Mesenchymal stem cell (in vitro differentiated cells and primary cell): ENCODE measurements at regions not wholly inside any gene's neighbourhood (a gene's known extent, or its start where the extent isn't known, plus 50 kb on each side); places are given as distances from the start of the nearest gene placed in this dataset.
A peak's percentile ranks its signal among the peaks of the same experiment; 100 is the strongest.

Experiments
- DNase-seq: peaks from one replicate; pipeline ENCODE4 v3.0.0-alpha.2; 2013
- H2AFZ ChIP-seq: one replicate; pipeline ENCODE4 v1.6.1; 2013; ENCODE audit warnings: low read depth, mild to moderate bottlenecking, control low read depth, inconsistent platforms, low read length, moderate library complexity
- H2AK5ac ChIP-seq: 2 replicates; pipeline ENCODE4 v1.6.1; 2013; ENCODE audit warnings: low read length, moderate library complexity, mild to moderate bottlenecking, inconsistent platforms; ENCODE audit not compliant: severe bottlenecking
- H2BK120ac ChIP-seq: one replicate; pipeline ENCODE4 v1.6.1; 2013; ENCODE audit warnings: low read depth, mild to moderate bottlenecking, inconsistent platforms, low read length, moderate library complexity
- H2BK12ac ChIP-seq, 2 experiments: one replicate each; pipeline ENCODE4 v1.6.1; 2013; ENCODE audit warnings: inconsistent platforms in 2 of 2, low read length in 2 of 2, mild to moderate bottlenecking in 2 of 2, moderate library complexity in 2 of 2, control low read depth in 1 of 2
- H2BK15ac ChIP-seq: one replicate; pipeline ENCODE4 v1.6.1; 2013; ENCODE audit warnings: mild to moderate bottlenecking, low read depth, inconsistent platforms; ENCODE audit not compliant: poor library complexity, severe bottlenecking
- H2BK5ac ChIP-seq: 2 replicates; pipeline ENCODE4 v1.6.1; 2013; ENCODE audit warnings: low read depth, mild to moderate bottlenecking, low read length, control low read depth, inconsistent platforms; ENCODE audit not compliant: poor library complexity, severe bottlenecking
- H3K14ac ChIP-seq, 2 experiments: one replicate each; pipeline ENCODE4 v1.6.1; 2013; ENCODE audit warnings: inconsistent platforms in 2 of 2, low read length in 2 of 2, control low read depth in 1 of 2, mild to moderate bottlenecking in 1 of 2, moderate library complexity in 1 of 2
- H3K18ac ChIP-seq, 2 experiments: one replicate each; pipeline ENCODE4 v1.6.1; 2013; ENCODE audit warnings: inconsistent platforms in 2 of 2, low read length in 2 of 2, control low read depth in 1 of 2, low read depth in 1 of 2, mild to moderate bottlenecking in 1 of 2
- H3K23ac ChIP-seq, 2 experiments: one replicate each; pipeline ENCODE4 v1.6.1; 2013; ENCODE audit warnings: inconsistent platforms in 2 of 2, low read length in 2 of 2, mild to moderate bottlenecking in 2 of 2, moderate library complexity in 2 of 2, control low read depth in 1 of 2
- H3K27ac ChIP-seq: 2 replicates; pipeline ENCODE4 v1.5.1; 2013; ENCODE audit warnings: mild to moderate bottlenecking, moderate library complexity, low read length, control low read depth, inconsistent platforms; ENCODE audit not compliant: poor library complexity, severe bottlenecking
- H3K27me3 ChIP-seq, 2 experiments: 2 replicates each; pipeline versions ENCODE4 v1.6.1 to v1.7.0; 2013; ENCODE audit warnings: low read length in 2 of 2, mild to moderate bottlenecking in 2 of 2, moderate library complexity in 2 of 2, control low read depth in 1 of 2, inconsistent platforms in 1 of 2; ENCODE audit not compliant: control insufficient read depth in 1 of 2, insufficient read depth in 1 of 2
- H3K36me3 ChIP-seq, 2 experiments: 2 replicates each; pipeline versions ENCODE4 v1.6.1 to v1.7.0; 2013; ENCODE audit warnings: low read length in 2 of 2, control low read depth in 1 of 2, inconsistent platforms in 1 of 2, low read depth in 1 of 2, mild to moderate bottlenecking in 1 of 2; ENCODE audit not compliant: insufficient read depth in 2 of 2, control insufficient read depth in 1 of 2
- H3K4ac ChIP-seq, 2 experiments: one replicate each; pipeline ENCODE4 v1.6.1; 2013; ENCODE audit warnings: inconsistent platforms in 2 of 2, low read length in 2 of 2, mild to moderate bottlenecking in 2 of 2, moderate library complexity in 2 of 2, control low read depth in 1 of 2, low read depth in 1 of 2
- H3K4me1 ChIP-seq: 2 replicates; pipeline ENCODE4 v1.6.1; 2013; ENCODE audit warnings: low read depth, low read length, control low read depth; ENCODE audit not compliant: control insufficient read depth, insufficient read depth
- H3K4me2 ChIP-seq: 2 replicates; pipeline ENCODE4 v1.6.1; 2013; ENCODE audit warnings: low read length, mild to moderate bottlenecking, inconsistent platforms; ENCODE audit not compliant: poor library complexity, severe bottlenecking
- H3K4me3 ChIP-seq, 2 experiments: 2 replicates each; pipeline versions ENCODE4 v1.5.1 to v1.7.0; 2013; ENCODE audit warnings: low read length in 2 of 2, mild to moderate bottlenecking in 2 of 2, control low read depth in 1 of 2, low read depth in 1 of 2; ENCODE audit not compliant: insufficient read depth in 1 of 2
- H3K79me1 ChIP-seq: replicated peaks from 2 replicates; pipeline ENCODE4 v1.6.1; 2013; ENCODE audit warnings: mild to moderate bottlenecking, control low read depth, low read length, inconsistent platforms; ENCODE audit not compliant: poor library complexity, severe bottlenecking
- H3K9ac ChIP-seq: 2 replicates; pipeline ENCODE4 v1.7.0; 2013; ENCODE audit warnings: mild to moderate bottlenecking, low read length, moderate library complexity
- H3K9me3 ChIP-seq: 2 replicates; pipeline ENCODE4 v1.7.0; 2013; ENCODE audit warnings: mild to moderate bottlenecking, low read length; ENCODE audit not compliant: control insufficient read depth
- H4K8ac ChIP-seq: one replicate; pipeline ENCODE4 v1.6.1; 2013; ENCODE audit warnings: inconsistent platforms, mild to moderate bottlenecking, low read length, moderate library complexity
- H4K91ac ChIP-seq: one replicate; pipeline ENCODE4 v1.6.1; 2013; ENCODE audit warnings: mild to moderate bottlenecking, low read length, inconsistent platforms
- WGBS: methylation state at CpG from one replicate; pipeline ENCODE4 v1.1.7; 2013; ENCODE audit warnings: mixed read lengths; 5-methylcytosine and 5-hydroxymethylcytosine counted together

GRCh38 chr1:175881246-175881976, 138.0 kb upstream of the TNR start:
- H3K9ac ChIP-seq, result no peak overlapping the region
- no peak for DNase-seq
- no peaks in the 10 kb centered on the region for H3K36me3 ChIP-seq
- peak overlapping the region; percentile 80 to 85 for H2BK12ac ChIP-seq
- no peaks in the 10 kb centered on the region for H3K9me3 ChIP-seq
- no peak overlapping the region for H2BK5ac ChIP-seq
- H3K14ac ChIP-seq, result no peak overlapping the region
- peaks cover 0 to 9% of the 10 kb centered on the region in 2 experiments for H3K27me3 ChIP-seq
- H4K8ac ChIP-seq, result no peak overlapping the region
- H3K4me1 ChIP-seq, result no peaks in the 10 kb centered on the region
- WGBS, result 68% methylated on average over 6 of the region's 8 CpGs
- no peak overlapping the region for H3K4me2 ChIP-seq
- no peak overlapping the region for H3K4me3 ChIP-seq
- H2BK15ac ChIP-seq, result peak overlapping the region; percentile 12
- peak overlapping the region in 1 of 2 experiments; percentile 46 for H3K4ac ChIP-seq
- no peak overlapping the region for H2AFZ ChIP-seq
- no peaks in the 10 kb centered on the region for H3K79me1 ChIP-seq
- no peak overlapping the region for H3K18ac ChIP-seq
- H3K27ac ChIP-seq, result no peak overlapping the region
- peak overlapping the region; percentile 43 for H4K91ac ChIP-seq
- H2AK5ac ChIP-seq, result no peak overlapping the region
- no peak overlapping the region for H2BK120ac ChIP-seq
- H3K23ac ChIP-seq, result no peak overlapping the region

GRCh38 chr1:175878775-175879174, 135.4 kb upstream of the TNR start:
- no peak overlapping the region for H2AK5ac ChIP-seq
- peak overlapping the region in 1 of 2 experiments; percentile 10 for H2BK12ac ChIP-seq
- H3K27me3 ChIP-seq, result peaks cover 0 to 13% of the 10 kb centered on the region in 2 experiments
- peak overlapping the region in 1 of 2 experiments; percentile 24 for H3K4ac ChIP-seq
- H3K14ac ChIP-seq, result peak overlapping the region in 1 of 2 experiments; percentile 68
- no peaks in the 10 kb centered on the region for H3K4me1 ChIP-seq
- no peak overlapping the region for H4K8ac ChIP-seq
- H3K4me3 ChIP-seq, result no peak overlapping the region
- DNase-seq, result no peak
- peak overlapping the region in 1 of 2 experiments; percentile 1 for H3K18ac ChIP-seq
- no peak overlapping the region for H2BK120ac ChIP-seq
- no peak overlapping the region for H2BK5ac ChIP-seq
- H3K4me2 ChIP-seq, result no peak overlapping the region
- H2BK15ac ChIP-seq, result no peak overlapping the region
- WGBS, result 94% methylated on average over 8 of the region's 8 CpGs
- H3K9ac ChIP-seq, result no peak overlapping the region
- no peak overlapping the region for H4K91ac ChIP-seq
- no peaks in the 10 kb centered on the region for H3K79me1 ChIP-seq
- no peaks in the 10 kb centered on the region for H3K36me3 ChIP-seq
- H3K9me3 ChIP-seq, result no peaks in the 10 kb centered on the region
- H2AFZ ChIP-seq, result no peak overlapping the region
- H3K27ac ChIP-seq, result no peak overlapping the region
- no peak overlapping the region for H3K23ac ChIP-seq

GRCh38 chr1:175877939-175878737, 134.7 kb upstream of the TNR start:
- no peak overlapping the region for H2BK15ac ChIP-seq
- no peak overlapping the region for H2AK5ac ChIP-seq
- H2BK12ac ChIP-seq, result peak overlapping the region; percentile 29 to 57
- H3K9ac ChIP-seq, result no peak overlapping the region
- 89% methylated on average over 20 of the region's 20 CpGs for WGBS
- H3K4me1 ChIP-seq, result no peaks in the 10 kb centered on the region
- H3K18ac ChIP-seq, result peak overlapping the region; percentile 1 to 37
- H2BK5ac ChIP-seq, result no peak overlapping the region
- H2BK120ac ChIP-seq, result no peak overlapping the region
- H4K8ac ChIP-seq, result no peak overlapping the region
- H3K14ac ChIP-seq, result peak overlapping the region in 1 of 2 experiments; percentile 68
- H3K27me3 ChIP-seq, result peaks cover 0 to 11% of the 10 kb centered on the region in 2 experiments
- H3K4me2 ChIP-seq, result no peak overlapping the region
- no peak overlapping the region for H3K23ac ChIP-seq
- peak overlapping the region in 1 of 2 experiments; percentile 24 for H3K4ac ChIP-seq
- H3K4me3 ChIP-seq, result no peak overlapping the region
- no peaks in the 10 kb centered on the region for H3K79me1 ChIP-seq
- no peak overlapping the region for H2AFZ ChIP-seq
- no peak overlapping the region for H3K27ac ChIP-seq
- H3K36me3 ChIP-seq, result no peaks in the 10 kb centered on the region
- H3K9me3 ChIP-seq, result no peaks in the 10 kb centered on the region
- no peak for DNase-seq
- no peak overlapping the region for H4K91ac ChIP-seq

- Histone ChIP-seq H3K4me2 (no peak overlapping the region), H2AFZ (no peak overlapping the region), H3K18ac (peak overlapping the region in 1 of 2 experiments; percentile 11), H2BK5ac (no peak overlapping the region), H3K79me1 (no peaks in the 10 kb centered on the region), H2AK5ac (no peak overlapping the region), H3K14ac (no peak overlapping the region), H3K9ac (no peak overlapping the region), H3K9me3 (no peaks in the 10 kb centered on the region), H2BK120ac (no peak overlapping the region), H3K27me3 (peaks cover 0 to 13% of the 10 kb centered on the region in 2 experiments), H2BK15ac (no peak overlapping the region), H3K27ac (no peak overlapping the region), H2BK12ac (peak overlapping the region in 1 of 2 experiments; percentile 76), H3K4me1 (no peaks in the 10 kb centered on the region), H3K36me3 (no peaks in the 10 kb centered on the region), H3K23ac (no peak overlapping the region), H4K91ac (no peak overlapping the region), H3K4ac (no peak overlapping the region), H4K8ac (no peak overlapping the region), H3K4me3 (no peak overlapping the region)
- DNase-seq, result no peak
- 95% methylated on average over 6 of the region's 6 CpGs for WGBS
Observed at GRCh38 chr1:175875556-175875955, 132.2 kb upstream of the TNR start.
